HG03457 (cell line): ENCODE measurements at regions not wholly inside any gene's neighbourhood (a gene's known extent, or its start where the extent isn't known, plus 50 kb on each side); places are given as distances from the start of the nearest gene placed in this dataset.
"Not testable (repeated sequence)": the region's sequence is repeated elsewhere in the genome, so short reads cannot be mapped to it uniquely, and the experiment has no call there.

ENCODE experiments used
- ATAC-seq: cut with Tn5 transposase; IDR thresholded peaks from one replicate; pipeline ENCODE4 v1.9.1; 2021; ENCODE audit warnings: moderate number of reproducible peaks; ENCODE audit not compliant: unreplicated experiment

- no peak for ATAC-seq
Observed at GRCh38 chr7:112668561-112668960, 121.6 kb downstream of the TMEM168 start.

GRCh38 chr7:112669306-112669705, 120.9 kb downstream of the TMEM168 start:
- ATAC-seq: no peak

- ATAC-seq: no peak
Observed at GRCh38 chr7:112670193-112670592, 120.0 kb downstream of the TMEM168 start.

- no peak for ATAC-seq
Observed at GRCh38 chr7:112678626-112679025, 111.6 kb downstream of the TMEM168 start.

GRCh38 chr7:112689466-112690177, 100.6 kb downstream of the TMEM168 start:
- ATAC-seq: not testable (repeated sequence)

GRCh38 chr7:112692333-112692732, 97.9 kb downstream of the TMEM168 start:
- no peak for ATAC-seq

GRCh38 chr7:112697211-112697610, 93.0 kb downstream of the TMEM168 start:
- ATAC-seq: not testable (repeated sequence)

- no peak for ATAC-seq
Observed at GRCh38 chr7:112699725-112700513, 90.3 kb downstream of the TMEM168 start.

GRCh38 chr7:112701456-112701855, 88.7 kb downstream of the TMEM168 start:
- no peak for ATAC-seq

GRCh38 chr7:112707655-112708054, 82.5 kb downstream of the TMEM168 start:
- no peak for ATAC-seq

- ATAC-seq: no peak
Observed at GRCh38 chr7:112708236-112708635, 82.0 kb downstream of the TMEM168 start.
